Fibroblast of mammary gland (primary cell): ENCODE measurements at regions not wholly inside any gene's neighbourhood (a gene's known extent, or its start where the extent isn't known, plus 50 kb on each side); places are given as distances from the start of the nearest gene placed in this dataset.
"Not testable (repeated sequence)": the region's sequence is repeated elsewhere in the genome, so short reads cannot be mapped to it uniquely, and the experiment has no call there.

Experiments used
- DNase-seq: peaks from one replicate; pipeline ENCODE4 v3.0.0-alpha.2; 2010; ENCODE audit warnings: low read depth
- H3K4me3 ChIP-seq: 2 replicates; pipeline ENCODE4 v1.5.1; 2011; ENCODE audit warnings: low read depth, mild to moderate bottlenecking, low read length, moderate library complexity; ENCODE audit not compliant: control insufficient read depth
- TF ChIP-seq, protein P1 (sequence below): conservative IDR thresholded peaks from 2 replicates; pipeline ENCODE4 v1.5.1; 2011; ENCODE audit warnings: low read depth, low read length, inconsistent platforms; ENCODE audit not compliant: control insufficient read depth, insufficient read depth

DNA sequence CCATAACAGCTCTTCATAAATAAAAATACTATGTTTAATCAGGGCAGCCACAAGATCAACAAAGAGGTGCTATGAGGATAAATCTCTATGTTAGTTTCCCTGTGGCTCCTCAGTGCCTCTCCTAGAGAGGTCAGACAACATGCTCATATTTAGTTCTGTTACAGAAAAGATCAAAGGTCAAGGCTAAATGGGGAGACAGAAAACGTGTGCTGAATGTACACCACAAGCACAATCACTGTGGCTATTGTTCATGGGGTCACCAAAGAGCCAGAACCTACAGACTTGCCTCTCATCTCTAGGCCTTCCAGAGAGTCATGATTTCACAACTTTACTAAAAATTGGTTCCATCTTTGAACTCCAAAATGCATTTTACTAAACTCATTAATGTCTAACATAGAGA, 409.8 kb downstream of the HACE1 start:
- TF ChIP-seq, protein P1, sequence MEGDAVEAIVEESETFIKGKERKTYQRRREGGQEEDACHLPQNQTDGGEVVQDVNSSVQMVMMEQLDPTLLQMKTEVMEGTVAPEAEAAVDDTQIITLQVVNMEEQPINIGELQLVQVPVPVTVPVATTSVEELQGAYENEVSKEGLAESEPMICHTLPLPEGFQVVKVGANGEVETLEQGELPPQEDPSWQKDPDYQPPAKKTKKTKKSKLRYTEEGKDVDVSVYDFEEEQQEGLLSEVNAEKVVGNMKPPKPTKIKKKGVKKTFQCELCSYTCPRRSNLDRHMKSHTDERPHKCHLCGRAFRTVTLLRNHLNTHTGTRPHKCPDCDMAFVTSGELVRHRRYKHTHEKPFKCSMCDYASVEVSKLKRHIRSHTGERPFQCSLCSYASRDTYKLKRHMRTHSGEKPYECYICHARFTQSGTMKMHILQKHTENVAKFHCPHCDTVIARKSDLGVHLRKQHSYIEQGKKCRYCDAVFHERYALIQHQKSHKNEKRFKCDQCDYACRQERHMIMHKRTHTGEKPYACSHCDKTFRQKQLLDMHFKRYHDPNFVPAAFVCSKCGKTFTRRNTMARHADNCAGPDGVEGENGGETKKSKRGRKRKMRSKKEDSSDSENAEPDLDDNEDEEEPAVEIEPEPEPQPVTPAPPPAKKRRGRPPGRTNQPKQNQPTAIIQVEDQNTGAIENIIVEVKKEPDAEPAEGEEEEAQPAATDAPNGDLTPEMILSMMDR, result no peak
- H3K4me3 ChIP-seq, result no peak overlapping the region
- no peak for DNase-seq

DNA sequence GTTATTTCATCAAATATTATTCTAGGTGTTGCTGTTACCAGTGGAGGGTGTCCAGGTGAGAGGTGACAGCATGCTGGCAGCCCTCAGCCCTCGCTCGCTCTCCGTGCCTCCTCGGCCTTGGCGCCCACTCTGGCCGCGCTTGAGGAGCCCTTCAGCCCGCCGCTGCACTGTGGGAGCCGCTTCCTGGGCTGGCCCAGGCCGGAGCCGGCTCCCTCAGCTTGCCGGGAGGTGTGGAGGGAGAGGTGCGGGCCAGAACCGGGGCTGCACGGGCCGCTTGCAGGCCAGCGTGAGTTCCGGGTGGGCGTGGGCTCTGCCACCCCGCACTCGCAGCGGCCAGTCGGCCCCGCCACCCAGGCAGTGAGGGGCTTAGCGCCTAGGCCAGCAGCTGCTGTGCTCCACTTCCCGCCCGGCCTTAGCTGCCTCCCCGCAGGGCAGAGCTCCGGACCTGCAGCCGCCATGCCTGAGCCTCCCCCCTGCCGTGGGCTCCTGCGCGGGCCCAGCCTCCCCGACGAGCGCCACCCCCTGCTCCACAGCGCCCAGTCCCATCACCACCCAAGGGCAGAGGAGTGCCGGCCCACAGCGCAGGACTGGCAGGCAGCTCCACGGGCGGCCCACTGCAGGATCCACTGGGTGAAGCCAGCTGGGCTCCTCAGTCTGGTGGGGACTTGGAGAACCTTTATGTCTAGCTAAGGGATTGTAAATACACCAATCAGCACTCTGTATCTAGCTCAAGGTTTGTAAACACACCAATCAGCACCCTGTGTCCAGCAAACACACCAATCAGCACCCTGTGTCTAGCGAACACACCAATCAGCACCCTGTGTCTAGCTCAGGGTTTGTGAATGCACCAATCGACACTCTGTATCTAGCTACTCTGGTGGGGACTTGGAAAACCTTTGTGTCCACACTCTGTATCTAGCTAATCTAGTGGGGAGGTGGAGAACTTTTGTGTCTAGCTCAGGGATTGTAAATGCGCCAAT, 413.3 kb downstream of the HACE1 start:
- not testable (repeated sequence) for H3K4me3 ChIP-seq, DNase-seq

DNA sequence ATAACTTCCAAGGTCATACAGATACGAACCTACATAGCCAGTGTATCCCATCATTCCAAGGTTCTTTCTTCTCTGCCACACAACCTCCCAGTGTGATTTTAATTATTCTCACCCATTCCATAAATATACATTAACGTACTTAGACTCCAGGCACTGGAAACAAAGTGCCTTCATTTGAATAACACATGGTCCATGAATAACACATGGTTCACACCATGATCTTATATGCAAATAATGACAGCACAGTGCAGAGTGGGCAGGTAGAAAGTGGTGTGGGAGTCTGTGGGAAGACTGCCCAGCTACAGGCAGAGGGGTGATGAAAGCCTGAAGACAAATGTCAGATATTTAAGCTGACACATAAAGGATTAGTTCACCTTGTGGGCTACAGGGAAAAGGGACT, 425.2 kb downstream of the HACE1 start:
- TF ChIP-seq, protein P1, result no peak
- H3K4me3 ChIP-seq, result no peak overlapping the region
- DNase-seq, result no peak

DNA sequence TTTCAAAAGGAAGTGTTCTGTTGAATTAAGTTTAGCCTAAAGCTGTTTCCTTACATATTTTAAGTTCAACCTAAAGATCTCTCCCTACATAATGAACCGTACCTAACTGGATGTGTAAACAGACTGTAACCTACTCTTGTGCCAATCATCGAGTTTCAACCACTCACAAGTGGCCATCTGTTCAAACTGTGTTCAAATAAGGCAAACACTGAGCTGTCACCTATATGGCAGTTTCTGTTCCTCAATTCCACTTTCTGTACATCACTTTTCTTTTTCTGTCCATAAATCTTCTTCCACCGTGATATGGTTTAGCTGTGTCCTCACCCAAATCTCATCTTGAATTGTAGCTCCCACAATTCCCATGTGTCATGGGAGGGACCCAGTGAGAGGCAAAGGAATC, 428.6 kb downstream of the HACE1 start:
- no peak for DNase-seq
- no peak overlapping the region for H3K4me3 ChIP-seq
- TF ChIP-seq, protein P1, result no peak

DNA sequence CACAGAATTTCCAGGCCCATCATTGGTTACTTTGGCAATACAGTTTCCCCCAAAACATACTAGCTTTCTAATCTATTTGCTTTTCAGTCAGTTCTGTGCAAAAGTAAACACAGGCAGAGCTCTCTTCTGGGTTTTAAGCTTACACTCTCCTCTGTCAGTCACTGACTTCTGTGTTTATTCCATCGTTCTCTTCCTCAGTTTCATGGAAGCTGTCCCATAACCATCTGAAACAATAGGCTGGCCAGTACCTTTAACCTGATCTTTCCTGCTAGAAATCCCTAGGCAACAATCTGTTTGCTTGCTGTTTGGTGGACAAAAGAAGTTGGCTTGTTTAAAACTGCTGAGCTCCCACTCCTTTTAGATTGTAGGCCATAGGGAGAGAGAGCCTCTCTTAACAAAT, 431.5 kb downstream of the HACE1 start:
- no peak for DNase-seq
- H3K4me3 ChIP-seq, result no peak overlapping the region
- TF ChIP-seq, protein P1, result no peak

DNA sequence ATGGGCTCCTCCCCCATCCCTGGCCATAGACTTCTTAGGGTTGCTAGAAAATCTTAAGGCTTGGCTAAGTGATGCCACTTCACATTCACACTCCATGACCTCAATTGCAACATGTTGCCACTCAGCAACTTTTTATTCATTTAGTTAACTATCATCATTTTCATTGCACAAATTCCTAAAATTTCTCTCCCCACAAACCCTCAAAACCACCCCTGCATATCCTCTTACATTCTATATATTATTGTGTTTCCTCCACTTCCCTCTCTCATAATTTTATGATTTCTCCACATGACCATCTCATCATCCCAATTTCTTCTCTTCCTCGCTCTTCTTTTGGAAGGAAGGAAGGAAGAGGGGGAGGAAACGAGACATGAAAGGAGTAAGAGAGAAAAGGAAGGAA, 436.0 kb downstream of the HACE1 start:
- TF ChIP-seq, protein P1, result no peak
- no peak overlapping the region for H3K4me3 ChIP-seq
- no peak for DNase-seq

DNA sequence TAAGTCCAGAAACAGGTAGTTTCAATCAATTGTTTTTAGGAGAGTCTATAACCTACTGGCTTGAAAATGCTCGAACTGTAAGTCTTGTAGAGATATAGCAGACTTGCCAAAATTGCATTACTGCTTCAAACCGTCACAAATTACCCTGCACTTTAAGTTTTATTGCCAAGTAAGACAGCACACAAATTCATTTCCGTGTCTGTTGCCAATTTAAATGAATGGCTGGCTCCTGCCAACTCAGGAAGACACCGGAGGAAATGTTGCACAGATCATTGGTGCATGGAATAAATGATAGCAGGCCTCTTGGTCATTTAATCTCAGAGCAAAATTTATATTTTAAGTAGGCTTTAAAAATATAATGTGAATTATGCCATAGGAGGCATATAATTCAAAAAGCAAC, 438.1 kb downstream of the HACE1 start:
- TF ChIP-seq, protein P1, result no peak
- no peak for DNase-seq
- H3K4me3 ChIP-seq, result no peak overlapping the region
